ENCODE measurements at regions not wholly inside any gene's neighbourhood (a gene's known extent, or its start where the extent isn't known, plus 50 kb on each side); places are given as distances from the start of the nearest gene placed in this dataset.

DNA sequence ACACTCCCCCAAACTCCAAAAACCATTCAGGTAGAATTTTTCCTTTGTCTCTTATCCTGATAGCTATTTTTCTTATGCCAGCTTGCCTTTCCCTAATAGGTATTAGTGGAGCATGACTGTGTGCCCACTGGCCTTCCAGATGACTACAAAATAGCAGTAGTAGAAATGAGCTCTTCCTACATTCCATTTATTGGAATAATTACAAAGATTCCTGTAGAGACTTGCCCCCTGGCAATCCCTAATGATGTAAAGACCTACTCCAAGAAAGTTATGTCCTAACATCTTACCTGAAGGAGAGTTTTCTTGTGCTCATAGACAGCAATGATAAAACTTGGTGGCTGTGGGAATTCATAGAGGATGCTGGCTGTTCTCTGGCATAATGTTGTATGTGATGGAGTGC lies 501.8 kb downstream of the GATA3 start:
- Mint-ChIP-seq H3K36me3 (no peaks in the 10 kb centered on the region), H3K27ac (no peak overlapping the region), H3K9me3 (no peaks in the 10 kb centered on the region)
- ATAC-seq: no peak
- DNase-seq (ENCODE audit: low spot score in 2 of 2): no peak

DNA sequence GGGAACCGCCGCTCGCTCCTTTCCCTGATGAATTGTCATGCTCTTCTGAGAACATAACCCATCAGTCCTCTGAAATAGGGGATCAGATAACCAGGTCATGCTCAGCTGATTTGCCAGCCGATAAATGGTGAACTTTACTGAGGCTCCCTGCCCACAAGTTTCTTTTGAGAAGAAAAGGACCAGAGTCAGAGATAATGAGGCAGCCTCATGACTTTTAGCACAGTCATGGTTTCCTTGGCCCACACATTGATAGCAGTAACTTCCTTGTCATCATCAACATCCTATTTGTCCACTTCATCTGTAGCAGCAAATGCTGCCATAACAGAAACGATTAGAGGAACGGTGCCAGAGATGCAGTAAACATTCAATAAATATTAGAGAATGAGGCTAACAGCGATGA lies 509.0 kb downstream of the GATA3 start:
- no peaks in the 10 kb centered on the region for H3K9me3 Mint-ChIP-seq
- DNase-seq (ENCODE audit: low spot score in 2 of 2): no peak
- H3K36me3 Mint-ChIP-seq: no peaks in the 10 kb centered on the region
- H3K27ac Mint-ChIP-seq: no peak overlapping the region
- ATAC-seq: no peak

DNA sequence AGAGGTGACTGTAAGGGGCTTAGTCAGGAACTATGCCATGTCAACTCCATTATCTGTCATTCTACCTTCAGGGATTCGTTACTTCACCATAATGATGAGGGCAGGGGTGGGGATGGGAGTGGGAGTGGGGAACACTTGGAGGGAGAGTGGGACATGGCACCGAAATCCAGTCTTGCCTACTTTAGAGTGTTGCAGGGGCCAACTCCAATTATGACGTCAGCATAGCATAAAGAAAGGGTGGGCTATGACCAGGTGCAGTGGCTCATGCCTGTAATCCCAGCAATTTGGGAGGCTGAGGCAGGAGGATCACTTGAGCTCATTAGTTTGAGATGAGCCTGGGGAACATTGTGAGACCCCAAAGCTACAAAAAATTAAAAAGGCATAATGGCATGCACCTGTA lies 512.2 kb downstream of the GATA3 start:
- H3K36me3 Mint-ChIP-seq: no peaks in the 10 kb centered on the region

DNA sequence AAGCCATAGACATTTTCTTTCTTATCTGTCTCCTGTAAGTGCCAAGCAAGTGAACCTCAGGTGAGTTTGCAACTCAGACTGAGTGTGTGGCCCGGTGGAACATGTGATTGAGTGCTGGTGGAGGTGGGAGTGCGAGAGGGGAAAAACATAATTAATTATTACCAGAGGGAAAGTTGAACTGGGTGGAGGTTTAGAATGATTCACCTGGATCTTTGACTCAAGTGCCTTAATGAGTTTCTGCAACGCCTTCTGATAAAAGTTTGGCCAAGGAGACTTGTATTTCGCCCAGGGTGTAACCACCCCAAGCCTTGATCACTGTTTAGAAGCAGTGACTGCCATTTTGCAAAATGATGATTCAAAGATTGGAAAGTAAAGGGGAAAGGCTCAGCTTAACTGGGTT lies 513.9 kb downstream of the GATA3 start:
- H3K27ac Mint-ChIP-seq: no peak overlapping the region
- ATAC-seq (peak in 1 of 2 donors; percentile 54), DNase-seq (ENCODE audit: low spot score in 2 of 2) (no peak)
- H3K36me3 Mint-ChIP-seq: no peaks in the 10 kb centered on the region
- no peaks in the 10 kb centered on the region for H3K9me3 Mint-ChIP-seq

More for the DNA sequence above, 512.2 kb downstream of the GATA3 start:
- no peak overlapping the region for H3K27ac Mint-ChIP-seq
- DNase-seq (ENCODE audit: low spot score in 2 of 2) (no peak), ATAC-seq (no peak)
- H3K9me3 Mint-ChIP-seq: no peaks in the 10 kb centered on the region

DNA sequence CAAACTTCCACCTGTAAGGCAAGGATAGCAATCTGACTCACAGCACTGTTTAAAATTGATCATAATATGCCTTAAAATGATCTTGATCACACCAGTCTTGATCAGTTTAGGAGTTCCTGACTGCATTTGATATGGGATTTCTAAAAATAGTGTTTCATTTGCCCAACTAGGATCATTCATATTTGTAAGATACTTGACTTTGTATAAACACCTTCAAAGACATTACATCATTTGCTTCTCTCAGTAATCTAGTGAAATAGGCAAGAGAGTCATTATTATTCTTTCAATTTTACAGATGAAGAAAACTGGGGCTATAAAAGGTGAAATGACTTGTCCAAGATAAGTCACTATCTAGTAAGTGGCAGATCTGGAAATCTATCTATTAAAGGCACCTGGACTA lies 521.1 kb downstream of the GATA3 start:
- Mint-ChIP-seq H3K36me3 (peaks cover 6 to 12% of the 10 kb centered on the region in 2 donors), H3K27ac (peak overlapping the region in 1 of 2 donors; percentile 78), H3K9me3 (peaks cover 4 to 5% of the 10 kb centered on the region in 2 donors)
- peak in 1 of 2 donors; percentile 83 for ATAC-seq
- DNase-seq (ENCODE audit: low spot score in 2 of 2): no peak

DNA sequence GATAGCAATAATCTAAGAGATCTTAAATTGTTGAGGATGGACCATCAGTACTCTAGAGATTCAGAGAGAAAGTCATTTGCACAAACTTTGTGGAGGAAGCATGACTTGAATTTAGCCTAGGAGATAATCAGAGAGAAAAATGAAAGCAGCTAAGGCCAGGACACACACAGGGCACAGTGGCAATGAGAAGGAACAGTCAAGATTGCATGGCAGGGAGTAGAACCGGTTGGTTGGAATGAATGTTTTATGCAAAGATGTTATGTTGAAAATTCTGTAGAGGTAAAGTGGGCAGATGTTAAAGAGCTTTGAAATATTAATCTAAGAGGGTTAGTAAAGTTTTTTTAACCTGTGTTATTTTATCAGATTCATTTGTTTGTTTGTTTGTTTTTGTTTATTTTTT lies 521.8 kb downstream of the GATA3 start:
- Mint-ChIP-seq H3K27ac (peak overlapping the region in 1 of 2 donors; percentile 78), H3K36me3 (peaks cover 6 to 12% of the 10 kb centered on the region in 2 donors), H3K9me3 (peaks cover 4 to 5% of the 10 kb centered on the region in 2 donors)
- DNase-seq (ENCODE audit: low spot score in 2 of 2) (no peak), ATAC-seq (no peak)

DNA sequence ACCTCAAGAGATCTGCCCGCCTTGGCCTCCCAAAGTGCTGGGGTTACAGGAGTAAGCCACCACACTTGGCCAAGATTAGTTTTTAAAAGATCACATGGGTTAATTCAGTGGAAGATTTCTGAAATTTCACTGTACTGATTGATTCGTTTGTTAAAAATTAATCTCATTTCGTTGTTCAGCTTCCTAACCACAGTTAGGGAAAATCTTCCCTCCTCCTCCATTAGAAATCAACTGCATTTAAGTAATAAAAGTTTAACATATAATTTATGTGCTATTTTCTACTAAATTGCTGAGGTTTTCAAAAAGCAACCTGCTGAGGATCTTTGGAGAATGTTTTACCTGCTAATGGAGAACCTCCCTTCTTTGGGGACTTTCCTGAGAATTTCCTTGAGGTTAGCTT lies 522.4 kb downstream of the GATA3 start:
- Mint-ChIP-seq H3K36me3 (peaks cover 6 to 12% of the 10 kb centered on the region in 2 donors), H3K27ac (no peak overlapping the region), H3K9me3 (peaks cover 4 to 5% of the 10 kb centered on the region in 2 donors)
- no peak for DNase-seq (ENCODE audit: low spot score in 2 of 2)
- no peak for ATAC-seq

DNA sequence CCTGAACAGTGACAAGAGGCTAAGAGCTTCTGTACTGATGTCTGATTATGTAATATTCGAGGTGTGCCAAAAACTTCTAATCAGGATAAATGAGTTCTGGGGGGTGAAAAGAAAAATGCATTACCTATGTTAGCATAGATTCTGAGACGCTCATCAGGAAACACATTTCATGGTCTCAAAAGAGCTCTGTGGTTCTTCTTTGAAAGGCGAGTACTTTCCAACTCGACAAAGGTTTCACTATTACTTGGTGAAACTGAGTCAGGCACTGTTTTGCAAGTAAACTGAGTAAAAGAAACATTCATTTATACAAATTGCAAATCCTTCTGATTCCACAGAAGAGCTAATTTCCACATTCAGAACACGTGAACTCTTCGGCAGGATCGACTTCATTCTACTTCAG lies 523.2 kb downstream of the GATA3 start:
- no peak overlapping the region for H3K27ac Mint-ChIP-seq
- H3K36me3 Mint-ChIP-seq: peaks cover 6 to 12% of the 10 kb centered on the region in 2 donors
- DNase-seq (ENCODE audit: low spot score in 2 of 2) (no peak), ATAC-seq (peak; percentile 73 to 83)
- H3K9me3 Mint-ChIP-seq: peaks cover 4 to 5% of the 10 kb centered on the region in 2 donors

DNA sequence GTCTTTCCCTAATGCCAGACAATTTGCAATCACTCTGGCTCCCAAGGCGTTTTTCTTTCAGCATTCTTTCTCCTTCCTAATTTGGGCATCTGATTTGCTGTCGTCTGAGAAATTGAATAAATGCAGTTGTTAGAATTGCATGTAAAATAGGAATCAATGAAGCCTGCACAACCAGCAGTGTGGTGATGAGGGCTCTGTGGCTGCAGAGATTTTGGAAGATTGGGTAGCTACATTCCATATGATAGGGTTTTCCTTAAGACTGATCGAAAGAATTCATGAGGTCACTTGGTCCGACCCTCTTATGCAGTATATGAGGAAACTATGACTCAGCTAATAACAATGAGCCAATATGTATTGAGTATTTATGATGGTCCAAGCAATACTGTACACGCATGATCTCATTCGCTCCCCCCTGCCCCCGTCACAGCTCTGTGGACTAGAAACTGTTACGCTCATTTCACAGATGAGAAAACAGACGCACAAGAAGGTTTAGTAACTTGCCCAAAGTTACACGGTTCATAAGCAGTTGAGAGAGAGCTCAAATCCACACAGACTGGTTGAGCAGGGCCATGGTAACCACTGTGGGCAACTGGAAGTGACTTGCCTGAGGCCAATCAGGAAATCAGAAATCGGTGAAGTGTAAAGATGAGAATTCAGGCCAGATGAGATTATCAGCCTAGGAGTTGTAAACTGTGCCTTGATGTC lies 527.2 kb downstream of the GATA3 start:
- Mint-ChIP-seq H3K36me3 (no peaks in the 10 kb centered on the region), H3K9me3 (no peaks in the 10 kb centered on the region), H3K27ac (no peak overlapping the region)
- ATAC-seq: no peak
- no peak for DNase-seq (ENCODE audit: low spot score in 2 of 2)

DNA sequence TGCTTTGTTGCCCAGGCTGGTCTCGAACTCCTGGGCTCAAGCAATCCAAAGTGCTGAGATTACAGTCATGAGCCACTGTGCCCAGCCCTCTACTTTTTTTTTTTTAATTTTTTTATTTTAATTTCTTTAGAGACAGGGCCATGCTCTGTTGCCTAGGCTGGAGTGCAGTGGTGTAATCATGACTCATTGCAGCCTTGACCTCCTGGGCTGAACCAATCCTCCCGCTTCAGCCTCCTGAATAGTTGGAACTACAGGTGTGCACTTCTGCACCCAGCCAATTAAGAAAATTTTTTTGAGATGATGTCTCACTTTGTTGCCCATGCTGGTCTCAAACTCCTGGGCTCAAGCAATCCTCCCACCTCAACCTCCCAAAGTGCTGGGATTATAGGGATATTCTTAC lies 528.6 kb downstream of the GATA3 start:
- ATAC-seq (no peak), DNase-seq (ENCODE audit: low spot score in 2 of 2) (no peak)
- H3K36me3 Mint-ChIP-seq: no peaks in the 10 kb centered on the region
- no peaks in the 10 kb centered on the region for H3K9me3 Mint-ChIP-seq
- H3K27ac Mint-ChIP-seq: no peak overlapping the region

DNA sequence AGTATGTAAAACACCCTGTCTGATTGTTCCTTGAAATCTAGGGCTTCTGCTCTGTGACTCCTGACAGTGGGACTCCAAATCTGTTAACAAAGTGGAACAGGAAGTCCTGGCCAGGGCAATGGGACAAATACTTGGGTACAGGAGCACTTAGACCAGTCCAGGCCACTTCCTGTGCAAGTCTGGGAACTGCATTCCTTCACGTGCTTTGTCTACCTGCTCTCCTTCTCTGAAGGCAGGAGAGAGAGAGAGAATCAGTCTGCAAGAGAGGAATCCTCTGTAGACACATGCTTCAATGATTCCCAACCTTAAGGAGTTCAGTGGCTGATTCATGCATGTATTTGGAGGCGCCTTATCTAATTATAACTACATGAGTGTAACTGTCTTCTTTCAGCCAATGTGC lies 530.2 kb downstream of the GATA3 start:
- no peak overlapping the region for H3K27ac Mint-ChIP-seq
- DNase-seq (ENCODE audit: low spot score in 2 of 2): no peak

DNA sequence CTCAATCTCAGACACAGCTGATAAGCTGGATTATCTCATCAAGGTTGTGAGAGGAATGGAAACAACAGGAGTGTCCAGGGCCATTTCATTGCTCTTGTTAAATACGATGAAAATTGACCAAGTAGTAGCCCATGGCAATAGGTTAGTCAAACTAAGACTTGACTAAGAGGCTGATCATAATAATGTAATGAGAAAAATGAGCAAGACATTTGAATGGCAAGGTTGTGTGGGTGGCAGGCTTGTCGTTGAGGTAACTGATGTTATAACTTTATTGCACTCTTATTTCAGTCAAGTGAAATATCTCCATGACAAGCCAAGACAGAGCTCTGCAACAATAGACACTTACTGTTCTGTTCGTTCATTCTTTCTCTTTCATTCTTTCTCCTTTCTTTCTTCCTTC lies 532.0 kb downstream of the GATA3 start:
- Mint-ChIP-seq H3K27ac (no peak overlapping the region), H3K9me3 (no peaks in the 10 kb centered on the region), H3K36me3 (no peaks in the 10 kb centered on the region)
- ATAC-seq (peak; percentile 71 to 75), DNase-seq (ENCODE audit: low spot score in 2 of 2) (no peak)

More for the DNA sequence above, 530.2 kb downstream of the GATA3 start:
- Mint-ChIP-seq H3K36me3 (no peaks in the 10 kb centered on the region), H3K9me3 (no peaks in the 10 kb centered on the region)
- no peak for ATAC-seq

DNA sequence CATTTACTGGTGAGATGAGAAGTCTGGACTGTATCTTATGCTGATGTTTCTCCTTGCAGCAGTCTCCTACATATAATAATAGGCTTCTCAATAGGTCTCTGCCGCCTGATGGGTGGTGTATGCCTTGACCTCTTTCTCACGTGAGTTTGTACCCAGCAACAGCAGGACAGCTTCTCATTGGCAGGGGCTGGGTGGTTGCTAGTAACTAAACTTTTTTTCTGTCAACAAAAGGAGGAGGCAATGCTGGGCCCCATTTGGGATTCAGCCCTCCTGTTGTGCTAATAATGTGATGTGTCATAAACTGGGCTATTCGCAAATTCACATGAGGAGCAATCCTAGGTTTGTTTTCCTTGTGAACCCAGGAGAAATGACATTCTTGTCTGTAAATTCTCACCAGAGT lies 533.6 kb downstream of the GATA3 start:
- Mint-ChIP-seq H3K9me3 (no peaks in the 10 kb centered on the region), H3K36me3 (no peaks in the 10 kb centered on the region), H3K27ac (no peak overlapping the region)
- ATAC-seq (no peak), DNase-seq (ENCODE audit: low spot score in 2 of 2) (no peak)

DNA sequence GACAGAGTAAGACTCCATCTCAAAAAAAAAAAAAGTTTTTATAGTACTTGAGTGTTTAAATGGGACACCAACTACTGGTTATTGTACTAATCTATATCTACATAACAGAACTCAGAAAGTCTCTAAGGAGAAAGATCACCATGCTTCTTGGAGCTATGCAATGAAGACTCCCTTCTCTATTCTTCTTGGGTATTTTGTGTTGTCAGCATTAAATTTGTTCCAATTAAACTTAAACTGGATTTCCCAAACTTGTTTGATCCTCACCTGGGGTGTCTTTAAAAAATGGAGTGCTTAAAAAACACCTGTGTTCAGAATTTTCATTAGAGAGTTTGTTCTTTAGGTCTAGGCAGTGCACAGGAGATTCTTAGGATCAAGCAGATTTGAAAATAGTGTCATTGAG lies 536.0 kb downstream of the GATA3 start:
- no peak for ATAC-seq
- DNase-seq (ENCODE audit: low spot score in 2 of 2): no peak
- no peaks in the 10 kb centered on the region for H3K36me3 Mint-ChIP-seq
- no peak overlapping the region for H3K27ac Mint-ChIP-seq
- no peaks in the 10 kb centered on the region for H3K9me3 Mint-ChIP-seq

DNA sequence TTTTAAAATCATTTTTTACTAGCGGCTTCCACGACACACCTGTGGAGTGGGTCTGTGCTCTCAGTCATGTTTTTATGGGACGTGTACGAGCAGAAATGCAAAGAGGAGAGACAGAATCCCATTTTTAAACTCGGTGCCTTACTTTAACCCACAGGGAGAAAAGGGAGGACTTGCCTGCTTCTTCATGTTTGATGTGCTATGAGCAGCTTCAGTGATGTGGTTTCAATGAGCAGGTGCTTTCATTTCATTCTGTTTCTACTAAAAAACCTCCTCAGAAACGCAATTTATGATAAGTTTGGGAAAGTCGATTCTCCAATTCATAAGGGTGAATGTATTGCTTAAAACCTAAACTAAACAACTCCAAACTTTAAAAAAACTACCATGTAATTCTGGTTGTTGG lies 537.2 kb downstream of the GATA3 start:
- Mint-ChIP-seq H3K9me3 (no peaks in the 10 kb centered on the region), H3K36me3 (no peaks in the 10 kb centered on the region)
- DNase-seq (ENCODE audit: low spot score in 2 of 2): no peak

DNA sequence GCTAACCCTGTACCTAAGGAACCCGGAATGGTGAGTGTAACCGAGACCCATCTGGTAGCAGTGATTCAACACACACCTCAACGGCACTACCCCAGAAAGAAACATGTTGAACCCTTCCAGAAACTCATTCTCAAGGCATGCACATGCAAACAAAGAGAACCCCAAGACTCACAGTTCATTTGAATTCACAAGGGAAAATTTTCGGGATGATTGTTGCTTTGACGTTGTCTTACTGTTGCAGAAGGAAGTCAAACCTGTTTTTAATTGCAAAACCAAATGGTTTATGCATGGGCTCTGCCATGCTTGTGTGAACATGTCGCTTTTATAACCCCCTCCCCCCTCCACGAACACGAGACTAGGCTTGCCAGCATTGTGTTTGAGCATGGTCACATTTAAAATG lies 539.7 kb downstream of the GATA3 start:
- DNase-seq (ENCODE audit: low spot score in 2 of 2): no peak
- no peaks in the 10 kb centered on the region for H3K9me3 Mint-ChIP-seq

More for the DNA sequence above, 537.2 kb downstream of the GATA3 start:
- no peak overlapping the region for H3K27ac Mint-ChIP-seq
- ATAC-seq: no peak

DNA sequence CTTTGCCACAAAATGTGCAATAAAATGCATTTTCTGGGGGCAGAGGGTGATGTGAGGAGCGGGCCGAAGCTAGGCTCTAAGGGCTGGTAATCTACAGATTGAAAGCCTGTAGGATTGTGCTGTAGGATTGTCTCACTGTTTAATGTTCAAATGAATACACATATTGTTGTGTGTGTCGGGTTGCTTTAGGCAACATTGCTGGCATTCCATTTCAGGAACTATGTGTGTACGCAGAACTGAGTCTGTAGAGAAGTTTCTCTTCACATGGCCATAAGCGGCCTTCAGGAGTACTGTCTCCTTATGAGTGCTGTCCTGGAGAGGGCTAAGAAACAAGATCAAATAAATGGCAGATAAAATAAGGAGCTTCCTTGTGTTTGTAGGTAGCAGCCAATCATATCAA lies 540.2 kb downstream of the GATA3 start:
- DNase-seq (ENCODE audit: low spot score in 2 of 2) (no peak), ATAC-seq (no peak)
- H3K27ac Mint-ChIP-seq: no peak overlapping the region
- H3K36me3 Mint-ChIP-seq: no peaks in the 10 kb centered on the region
- H3K9me3 Mint-ChIP-seq: no peaks in the 10 kb centered on the region

More for the DNA sequence above, 539.7 kb downstream of the GATA3 start:
- no peak for ATAC-seq
- H3K27ac Mint-ChIP-seq: no peak overlapping the region
- no peaks in the 10 kb centered on the region for H3K36me3 Mint-ChIP-seq

DNA sequence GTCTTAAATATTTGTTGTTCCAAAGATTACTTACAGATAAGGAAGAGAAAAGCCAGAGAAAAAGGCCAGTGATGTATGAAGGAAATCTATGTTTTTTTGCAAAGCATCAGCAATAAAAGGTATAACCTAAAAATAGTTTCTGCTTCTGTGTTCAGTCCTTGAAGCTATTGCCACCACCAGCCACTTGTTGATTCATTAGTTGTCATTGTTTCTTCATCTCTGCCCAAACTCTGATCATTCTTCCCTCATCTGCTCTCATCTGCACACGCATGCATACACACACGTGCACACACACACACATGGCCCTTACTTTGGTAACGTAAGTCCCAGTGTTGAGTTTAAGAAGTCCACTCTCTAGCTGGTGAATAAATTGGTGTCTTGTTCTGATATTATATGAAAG lies 540.7 kb downstream of the GATA3 start:
- H3K27ac Mint-ChIP-seq: no peak overlapping the region
- ATAC-seq (no peak), DNase-seq (ENCODE audit: low spot score in 2 of 2) (no peak)
- no peaks in the 10 kb centered on the region for H3K9me3 Mint-ChIP-seq
- H3K36me3 Mint-ChIP-seq: no peaks in the 10 kb centered on the region

Measured in activated naive CD4-positive, alpha-beta T cell treated with anti-CD3 and anti-CD28 coated beads, Interleukin-2, amount 50 U/mL, for 72 hours (primary cell).